ENCODE measurements at regions not wholly inside any gene's neighbourhood (a gene's known extent, or its start where the extent isn't known, plus 50 kb on each side); places are given as distances from the start of the nearest gene placed in this dataset.
"Not testable (repeated sequence)": the region's sequence is repeated elsewhere in the genome, so short reads cannot be mapped to it uniquely, and the experiment has no call there.

DNA sequence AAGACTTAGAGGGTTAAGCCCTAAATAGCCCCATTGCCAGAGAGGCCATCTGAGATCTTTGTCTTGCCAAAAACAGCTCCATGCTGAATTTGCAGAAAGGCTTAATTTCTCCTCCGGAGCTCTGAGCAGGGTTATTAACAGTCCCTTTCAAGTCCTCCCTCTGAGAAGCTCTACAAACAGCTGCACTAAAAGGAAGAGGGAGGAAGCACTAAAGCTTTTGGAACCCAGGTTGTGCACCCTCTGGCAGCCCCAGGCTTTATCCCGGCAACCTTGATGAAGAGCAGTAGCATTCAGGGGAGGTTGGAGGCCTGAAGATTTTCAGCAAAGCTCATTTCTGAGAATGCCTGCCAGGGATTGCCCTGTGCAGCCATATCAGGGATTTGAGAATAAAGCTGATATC is 554.7 kb downstream of the RBFOX1 start:
- Mint-ChIP-seq H3K4me3 (no peak overlapping the region), H3K27me3 (no peaks in the 10 kb centered on the region), H3K4me1 (no peaks in the 10 kb centered on the region), H3K27ac (no peak overlapping the region), H3K36me3 (no peaks in the 10 kb centered on the region), H3K9me3 (peaks cover 0 to 14% (median 10%) of the 10 kb centered on the region in 5 donors)
- ChIA-PET CTCF (no interaction called here), POLR2A (no interaction called here)
- H3K4me1 ChIP-seq (ENCODE audit: insufficient read depth, low read length) = no peaks in the 10 kb centered on the region
- no peak overlapping the region for H3K27ac ChIP-seq (ENCODE audit: low read depth, low read length)
- H3K9me3 ChIP-seq (ENCODE audit: low read length) = no peaks in the 10 kb centered on the region
- no peak overlapping the region for H3K4me3 ChIP-seq (ENCODE audit: low read length)
- H3K27me3 ChIP-seq (ENCODE audit: insufficient read depth, low read length, poor library complexity, severe bottlenecking) = no peaks in the 10 kb centered on the region
- no peak for DNase-seq
- H3K36me3 ChIP-seq (ENCODE audit: insufficient read depth, low read length) = no peaks in the 10 kb centered on the region

DNA sequence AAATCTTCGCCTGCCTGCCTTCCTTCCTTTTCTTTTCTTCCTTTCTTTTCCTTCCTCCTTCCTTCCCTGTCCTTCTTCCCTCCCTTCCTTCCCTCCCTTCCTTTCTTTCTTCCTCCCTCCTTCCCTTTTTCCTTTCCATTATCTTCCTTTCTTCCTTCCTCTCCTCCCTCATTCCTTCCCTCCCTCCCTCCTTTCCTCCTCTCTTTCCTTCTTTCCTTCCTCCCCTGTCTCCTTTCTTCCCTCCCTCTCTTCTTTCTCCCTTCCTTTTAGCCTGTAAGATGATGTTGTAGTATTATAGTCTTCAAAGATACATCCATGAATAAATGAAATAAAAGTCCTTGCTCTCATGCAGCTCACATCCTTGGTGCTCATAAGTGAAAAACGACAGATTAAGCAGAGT is 539.3 kb downstream of the RBFOX1 start:
- H3K9me3 ChIP-seq (ENCODE audit: low read length) = no peaks in the 10 kb centered on the region
- Mint-ChIP-seq H3K27ac (no peak overlapping the region), H3K36me3 (no peaks in the 10 kb centered on the region), H3K4me1 (no peaks in the 10 kb centered on the region), H3K27me3 (no peaks in the 10 kb centered on the region), H3K4me3 (no peak overlapping the region), H3K9me3 (peaks cover 9 to 24% (median 17%) of the 10 kb centered on the region in 5 donors)
- H3K36me3 ChIP-seq (ENCODE audit: insufficient read depth, low read length) = no peaks in the 10 kb centered on the region
- CTCF ChIA-PET = no interaction called here
- POLR2A ChIA-PET = interaction anchor here (0.6 kb wide), 1 partner anchor 326 kb away, joined by 3 read pairs; no protein-coding TSS in a partner anchor
- H3K4me1 ChIP-seq (ENCODE audit: insufficient read depth, low read length) = no peaks in the 10 kb centered on the region
- no peaks in the 10 kb centered on the region for H3K27me3 ChIP-seq (ENCODE audit: insufficient read depth, low read length, poor library complexity, severe bottlenecking)
- no peak for DNase-seq
- H3K27ac ChIP-seq (ENCODE audit: low read depth, low read length) = no peak overlapping the region
- H3K4me3 ChIP-seq (ENCODE audit: low read length) = no peak overlapping the region

DNA sequence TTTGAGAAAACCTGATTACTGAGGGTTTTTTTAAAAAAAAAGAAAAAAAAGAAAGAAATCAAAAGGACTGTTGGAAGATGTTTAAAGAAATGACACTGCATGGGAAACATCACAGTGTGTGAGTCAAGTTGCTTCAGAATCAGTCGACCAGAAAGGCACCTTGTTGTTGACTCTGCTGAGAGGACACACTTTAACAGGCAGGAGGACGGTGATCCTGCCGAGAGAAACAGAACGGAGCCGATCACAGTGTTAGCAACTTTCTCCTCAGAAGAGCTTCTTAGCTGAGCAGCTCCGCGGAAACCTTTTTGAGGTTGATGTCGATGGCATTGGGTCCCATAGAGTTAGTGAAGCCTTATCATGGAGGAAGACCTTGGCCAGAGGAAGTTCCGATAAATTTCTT is 538.7 kb downstream of the RBFOX1 start:
- ChIA-PET POLR2A (no interaction called here), CTCF (no interaction called here)
- Histone ChIP-seq H3K27ac (ENCODE audit: low read depth, low read length) (no peak overlapping the region), H3K27me3 (ENCODE audit: insufficient read depth, low read length, poor library complexity, severe bottlenecking) (no peaks in the 10 kb centered on the region), H3K4me3 (ENCODE audit: low read length) (no peak overlapping the region), H3K9me3 (ENCODE audit: low read length) (no peaks in the 10 kb centered on the region), H3K36me3 (ENCODE audit: insufficient read depth, low read length) (no peaks in the 10 kb centered on the region), H3K4me1 (ENCODE audit: insufficient read depth, low read length) (no peaks in the 10 kb centered on the region)
- no peak for DNase-seq
- H3K4me1 Mint-ChIP-seq = no peaks in the 10 kb centered on the region
- H3K36me3 Mint-ChIP-seq = no peaks in the 10 kb centered on the region
- peaks cover 9 to 22% (median 11%) of the 10 kb centered on the region in 5 donors for H3K9me3 Mint-ChIP-seq
- H3K27me3 Mint-ChIP-seq = no peaks in the 10 kb centered on the region
- no peak overlapping the region for H3K27ac Mint-ChIP-seq
- no peak overlapping the region for H3K4me3 Mint-ChIP-seq

DNA sequence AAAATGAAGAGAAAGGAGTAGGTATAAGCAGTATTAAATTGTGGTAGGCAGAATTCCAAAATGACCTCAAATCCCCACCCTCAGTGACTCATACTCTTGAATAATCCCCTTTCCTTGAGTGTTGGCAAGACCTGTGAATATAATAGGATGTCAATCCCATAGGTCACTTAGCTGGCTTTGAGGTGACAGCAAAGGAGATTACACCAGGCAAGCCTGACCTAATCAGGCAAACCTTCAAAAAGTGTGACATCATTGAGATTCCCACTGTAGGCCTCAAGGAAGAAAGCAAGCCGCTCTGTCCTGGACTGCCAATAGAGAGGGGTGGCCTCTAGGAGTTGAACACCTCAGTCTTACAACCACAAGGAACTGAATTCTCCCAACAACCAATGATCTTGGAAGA is 535.2 kb downstream of the RBFOX1 start:
- no peaks in the 10 kb centered on the region for H3K27me3 Mint-ChIP-seq
- Histone ChIP-seq H3K9me3 (ENCODE audit: low read length) (no peaks in the 10 kb centered on the region), H3K27me3 (ENCODE audit: insufficient read depth, low read length, poor library complexity, severe bottlenecking) (no peaks in the 10 kb centered on the region), H3K36me3 (ENCODE audit: insufficient read depth, low read length) (no peaks in the 10 kb centered on the region), H3K4me1 (ENCODE audit: insufficient read depth, low read length) (no peaks in the 10 kb centered on the region), H3K27ac (ENCODE audit: low read depth, low read length) (no peak overlapping the region), H3K4me3 (ENCODE audit: low read length) (no peak overlapping the region)
- ChIA-PET CTCF (no interaction called here), POLR2A (no interaction called here)
- no peak for DNase-seq
- H3K9me3 Mint-ChIP-seq = peaks cover 2 to 30% (median 13%) of the 10 kb centered on the region in 5 donors
- no peaks in the 10 kb centered on the region for H3K36me3 Mint-ChIP-seq
- no peak overlapping the region for H3K4me3 Mint-ChIP-seq
- H3K4me1 Mint-ChIP-seq = no peaks in the 10 kb centered on the region
- no peak overlapping the region for H3K27ac Mint-ChIP-seq

DNA sequence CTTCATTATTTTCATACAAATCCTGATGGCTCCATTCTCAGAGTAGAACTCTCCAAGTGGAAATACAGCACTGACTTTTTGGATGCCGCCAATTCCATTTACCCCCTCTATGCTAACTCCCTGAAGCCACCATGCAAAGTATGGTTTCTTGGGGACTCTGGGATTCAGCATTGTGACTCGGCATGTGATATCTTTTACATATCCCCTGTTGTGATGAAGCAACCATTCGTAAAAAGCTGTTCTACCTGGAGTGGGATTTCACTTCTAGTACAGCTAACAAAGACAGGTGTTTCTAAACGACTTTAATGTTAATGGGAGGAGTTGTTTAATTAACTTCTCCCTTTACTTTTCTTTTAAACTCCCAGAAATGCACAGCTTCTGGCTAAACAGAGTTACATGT is 533.5 kb downstream of the RBFOX1 start:
- Histone ChIP-seq H3K36me3 (ENCODE audit: insufficient read depth, low read length) (no peaks in the 10 kb centered on the region), H3K4me1 (ENCODE audit: insufficient read depth, low read length) (no peaks in the 10 kb centered on the region), H3K9me3 (ENCODE audit: low read length) (no peaks in the 10 kb centered on the region), H3K27me3 (ENCODE audit: insufficient read depth, low read length, poor library complexity, severe bottlenecking) (no peaks in the 10 kb centered on the region), H3K27ac (ENCODE audit: low read depth, low read length) (no peak overlapping the region), H3K4me3 (ENCODE audit: low read length) (no peak overlapping the region)
- Mint-ChIP-seq H3K4me3 (no peak overlapping the region), H3K4me1 (no peaks in the 10 kb centered on the region), H3K27ac (no peak overlapping the region), H3K9me3 (peaks cover 2 to 23% (median 12%) of the 10 kb centered on the region in 5 donors), H3K27me3 (no peaks in the 10 kb centered on the region), H3K36me3 (no peaks in the 10 kb centered on the region)
- POLR2A ChIA-PET = no interaction called here
- DNase-seq = no peak
- CTCF ChIA-PET = no interaction called here

DNA sequence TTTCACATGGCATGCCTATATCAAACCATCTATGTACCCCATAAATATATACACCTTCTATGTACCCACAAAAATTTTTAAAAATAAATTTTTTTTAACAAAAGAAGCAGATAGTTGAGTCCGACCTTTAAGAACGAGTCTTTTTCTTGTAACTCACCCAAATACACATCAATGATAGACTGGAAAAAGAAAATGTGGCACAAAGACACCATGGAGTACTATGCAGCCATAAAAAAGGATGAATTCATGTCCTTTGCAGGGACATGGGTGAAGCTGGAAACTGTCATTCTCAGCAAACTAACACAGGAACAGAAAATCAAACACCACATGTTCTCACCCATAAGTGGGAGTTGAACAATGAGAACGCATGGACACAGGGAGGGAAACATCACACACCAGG is 532.7 kb downstream of the RBFOX1 start:
- H3K4me3 ChIP-seq (ENCODE audit: low read length); H3K4me3 Mint-ChIP-seq; H3K27ac ChIP-seq (ENCODE audit: low read depth, low read length); POLR2A ChIA-PET; CTCF ChIA-PET; H3K4me1 Mint-ChIP-seq; H3K9me3 ChIP-seq (ENCODE audit: low read length); H3K27me3 Mint-ChIP-seq; H3K36me3 ChIP-seq (ENCODE audit: insufficient read depth, low read length); H3K27me3 ChIP-seq (ENCODE audit: insufficient read depth, low read length, poor library complexity, severe bottlenecking); H3K36me3 Mint-ChIP-seq; H3K4me1 ChIP-seq (ENCODE audit: insufficient read depth, low read length); H3K27ac Mint-ChIP-seq; DNase-seq: not testable (repeated sequence)
- H3K9me3 Mint-ChIP-seq = peaks cover 2 to 23% (median 11%) of the 10 kb centered on the region in 5 donors

DNA sequence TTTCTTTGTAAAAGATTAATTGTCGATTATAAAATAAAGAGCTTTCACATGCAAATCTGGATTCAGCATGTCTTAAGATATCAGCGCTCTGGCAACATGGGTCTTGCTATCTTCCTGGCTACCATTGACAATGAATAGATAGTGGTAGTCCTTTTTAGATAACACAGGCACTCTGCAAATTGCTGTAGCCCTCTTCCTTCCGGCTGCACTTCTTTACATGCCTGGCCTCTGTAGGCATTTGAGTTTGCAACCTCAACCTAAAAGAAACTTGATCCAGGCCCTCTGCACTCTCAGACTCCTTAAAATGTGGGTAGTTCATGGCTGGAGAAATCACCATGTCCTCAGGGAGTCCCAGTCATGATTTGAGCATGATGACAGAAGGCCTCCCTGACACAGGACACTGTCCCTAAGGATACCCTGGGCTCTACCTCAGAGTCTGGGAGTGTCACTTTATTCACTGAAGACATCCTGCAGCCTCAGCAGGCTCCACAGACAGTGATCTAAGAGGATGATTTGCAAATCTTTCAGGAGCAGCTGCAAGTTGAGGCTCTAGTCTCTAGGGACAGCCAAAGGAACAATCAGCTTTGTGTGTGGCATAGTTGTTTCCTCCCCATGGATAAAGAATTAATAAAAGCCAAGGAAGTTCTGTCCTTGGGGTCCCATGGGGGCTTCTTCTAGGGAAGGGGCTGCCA is 529.4 kb downstream of the RBFOX1 start:
- CTCF ChIA-PET = no interaction called here
- no peak overlapping the region for H3K27ac Mint-ChIP-seq

DNA sequence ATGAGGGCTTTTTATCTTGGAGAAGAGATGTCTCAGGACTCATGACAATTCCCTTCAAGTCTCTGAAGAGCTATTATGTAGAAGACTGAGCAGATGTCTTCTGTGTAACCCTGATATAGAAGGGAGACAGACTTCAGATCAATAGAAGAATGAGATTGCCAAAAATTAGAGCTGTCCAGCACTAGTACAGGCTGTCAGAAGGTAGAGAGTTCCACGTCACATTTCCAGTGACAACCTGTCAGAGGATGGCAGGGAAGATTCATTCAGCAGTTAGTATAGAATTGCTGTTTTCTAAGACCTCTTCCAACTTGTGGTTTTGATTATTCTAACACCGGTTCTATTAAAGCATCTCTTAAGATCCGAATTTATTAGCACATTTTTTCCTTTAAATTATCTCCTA is 520.6 kb downstream of the RBFOX1 start:
- H3K4me3 ChIP-seq (ENCODE audit: low read length) = no peak overlapping the region
- no peak overlapping the region for H3K27ac ChIP-seq (ENCODE audit: low read depth, low read length)
- no peak overlapping the region for H3K4me3 Mint-ChIP-seq
- no peaks in the 10 kb centered on the region for H3K4me1 ChIP-seq (ENCODE audit: insufficient read depth, low read length)
- CTCF ChIA-PET = no interaction called here
- POLR2A ChIA-PET = no interaction called here
- H3K36me3 Mint-ChIP-seq = no peaks in the 10 kb centered on the region
- no peak overlapping the region for H3K27ac Mint-ChIP-seq
- no peaks in the 10 kb centered on the region for H3K27me3 ChIP-seq (ENCODE audit: insufficient read depth, low read length, poor library complexity, severe bottlenecking)
- no peaks in the 10 kb centered on the region for H3K27me3 Mint-ChIP-seq
- H3K9me3 Mint-ChIP-seq = peaks cover 0 to 40% (median 4%) of the 10 kb centered on the region in 5 donors
- H3K36me3 ChIP-seq (ENCODE audit: insufficient read depth, low read length) = no peaks in the 10 kb centered on the region
- no peaks in the 10 kb centered on the region for H3K9me3 ChIP-seq (ENCODE audit: low read length)
- DNase-seq = no peak
- no peaks in the 10 kb centered on the region for H3K4me1 Mint-ChIP-seq

More for the DNA sequence above, 529.4 kb downstream of the RBFOX1 start:
- H3K27me3 ChIP-seq (ENCODE audit: insufficient read depth, low read length, poor library complexity, severe bottlenecking) = no peaks in the 10 kb centered on the region
- no peak for DNase-seq
- Mint-ChIP-seq H3K4me1 (no peaks in the 10 kb centered on the region), H3K4me3 (no peak overlapping the region), H3K36me3 (no peaks in the 10 kb centered on the region), H3K27me3 (no peaks in the 10 kb centered on the region), H3K9me3 (peaks cover 2 to 23% (median 15%) of the 10 kb centered on the region in 5 donors)
- POLR2A ChIA-PET = no interaction called here
- H3K9me3 ChIP-seq (ENCODE audit: low read length) = no peaks in the 10 kb centered on the region
- no peak overlapping the region for H3K4me3 ChIP-seq (ENCODE audit: low read length)
- H3K4me1 ChIP-seq (ENCODE audit: insufficient read depth, low read length) = no peaks in the 10 kb centered on the region
- no peaks in the 10 kb centered on the region for H3K36me3 ChIP-seq (ENCODE audit: insufficient read depth, low read length)
- H3K27ac ChIP-seq (ENCODE audit: low read depth, low read length) = no peak overlapping the region

DNA sequence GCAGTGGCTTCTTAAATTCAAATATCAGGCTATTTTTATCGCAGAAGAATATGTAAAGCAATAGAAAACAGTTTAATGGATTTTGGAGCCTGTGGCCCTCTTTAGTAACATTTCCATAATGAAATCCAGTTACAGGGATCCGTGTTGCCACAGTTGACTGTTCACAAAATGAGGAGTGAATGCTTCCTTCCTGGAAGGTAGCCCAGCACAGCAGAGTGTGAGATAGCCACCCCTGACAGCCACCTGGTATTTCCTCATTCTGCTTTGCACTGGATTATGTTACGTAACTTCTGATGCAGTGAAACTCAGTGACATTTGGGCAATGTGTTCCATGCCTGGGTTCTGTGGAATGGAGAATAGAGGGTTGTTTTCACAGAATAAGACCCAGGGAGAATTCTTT is 517.2 kb downstream of the RBFOX1 start:
- H3K9me3 Mint-ChIP-seq = peaks cover 0 to 37% (median 3%) of the 10 kb centered on the region in 5 donors
- Histone ChIP-seq H3K4me1 (ENCODE audit: insufficient read depth, low read length) (no peaks in the 10 kb centered on the region), H3K36me3 (ENCODE audit: insufficient read depth, low read length) (no peaks in the 10 kb centered on the region), H3K27ac (ENCODE audit: low read depth, low read length) (no peak overlapping the region), H3K27me3 (ENCODE audit: insufficient read depth, low read length, poor library complexity, severe bottlenecking) (no peaks in the 10 kb centered on the region), H3K4me3 (ENCODE audit: low read length) (no peak overlapping the region), H3K9me3 (ENCODE audit: low read length) (no peaks in the 10 kb centered on the region)
- ChIA-PET CTCF (no interaction called here), POLR2A (no interaction called here)
- no peaks in the 10 kb centered on the region for H3K36me3 Mint-ChIP-seq
- no peak overlapping the region for H3K27ac Mint-ChIP-seq
- no peaks in the 10 kb centered on the region for H3K27me3 Mint-ChIP-seq
- H3K4me1 Mint-ChIP-seq = no peaks in the 10 kb centered on the region
- no peak for DNase-seq
- no peak overlapping the region for H3K4me3 Mint-ChIP-seq

All from CD8-positive, alpha-beta memory T cell (primary cell).